ENCODE measurements at regions not wholly inside any gene's neighbourhood (a gene's known extent, or its start where the extent isn't known, plus 50 kb on each side); places are given as distances from the start of the nearest gene placed in this dataset.

- Histone ChIP-seq H3K4me3 (no peak overlapping the region), H3K27me3 (no peaks in the 10 kb centered on the region), H3K9me3 (ENCODE audit: low read depth) (no peaks in the 10 kb centered on the region), H3K4me1 (ENCODE audit: low read depth) (no peaks in the 10 kb centered on the region), H3K27ac (no peak overlapping the region), H3K36me3 (no peaks in the 10 kb centered on the region)
- TF ChIP-seq CTCF (IDR thresholded peaks at IDR 0.05; ENCODE audit: low read depth, low read length), result no peak
- DNase-seq (ENCODE audit: low read depth in 1 of 2, low spot score in 1 of 2), result peak in 1 of 2 donors; percentile 27
Observed at GRCh38 chr6:63441266-63441956, 121.6 kb upstream of the LGSN start.

- no peaks in the 10 kb centered on the region for H3K27me3 ChIP-seq
- no peak overlapping the region for H3K4me3 ChIP-seq
- H3K27ac ChIP-seq, result no peak overlapping the region
- no peak for TF ChIP-seq CTCF (IDR thresholded peaks at IDR 0.05; ENCODE audit: low read depth, low read length)
- no peak for DNase-seq (ENCODE audit: low read depth in 1 of 2, low spot score in 1 of 2)
- H3K36me3 ChIP-seq, result no peaks in the 10 kb centered on the region
- no peaks in the 10 kb centered on the region for H3K4me1 ChIP-seq (ENCODE audit: low read depth)
- H3K9me3 ChIP-seq (ENCODE audit: low read depth), result no peaks in the 10 kb centered on the region
Observed at GRCh38 chr6:63442870-63443269, 123.1 kb upstream of the LGSN start.

- Histone ChIP-seq H3K27me3 (no peaks in the 10 kb centered on the region), H3K9me3 (ENCODE audit: low read depth) (no peaks in the 10 kb centered on the region), H3K4me3 (no peak overlapping the region), H3K27ac (no peak overlapping the region), H3K36me3 (no peaks in the 10 kb centered on the region), H3K4me1 (ENCODE audit: low read depth) (no peaks in the 10 kb centered on the region)
- DNase-seq (ENCODE audit: low read depth in 1 of 2, low spot score in 1 of 2), result no peak
- TF ChIP-seq CTCF (IDR thresholded peaks at IDR 0.05; ENCODE audit: low read depth, low read length), result no peak
Observed at GRCh38 chr6:63444768-63445167, 125.0 kb upstream of the LGSN start.

GRCh38 chr6:63446405-63446804 lies 125.9 kb upstream of the LOC128125822 start:
- Histone ChIP-seq H3K27me3 (no peaks in the 10 kb centered on the region), H3K36me3 (no peaks in the 10 kb centered on the region), H3K4me3 (no peak overlapping the region), H3K27ac (no peak overlapping the region), H3K4me1 (ENCODE audit: low read depth) (no peaks in the 10 kb centered on the region), H3K9me3 (ENCODE audit: low read depth) (no peaks in the 10 kb centered on the region)
- TF ChIP-seq CTCF (IDR thresholded peaks at IDR 0.05; ENCODE audit: low read depth, low read length), result no peak
- DNase-seq (ENCODE audit: low read depth in 1 of 2, low spot score in 1 of 2), result no peak

- no peak for TF ChIP-seq CTCF (IDR thresholded peaks at IDR 0.05; ENCODE audit: low read depth, low read length)
- no peaks in the 10 kb centered on the region for H3K9me3 ChIP-seq (ENCODE audit: low read depth)
- H3K4me3 ChIP-seq, result no peak overlapping the region
- DNase-seq (ENCODE audit: low read depth in 1 of 2, low spot score in 1 of 2), result no peak
- H3K27me3 ChIP-seq, result no peaks in the 10 kb centered on the region
- H3K36me3 ChIP-seq, result no peaks in the 10 kb centered on the region
- no peaks in the 10 kb centered on the region for H3K4me1 ChIP-seq (ENCODE audit: low read depth)
- H3K27ac ChIP-seq, result no peak overlapping the region
Observed at GRCh38 chr6:63447134-63447533, 125.1 kb upstream of the LOC128125822 start.
